PC-3 (cell line): ENCODE measurements at regions not wholly inside any gene's neighbourhood (a gene's known extent, or its start where the extent isn't known, plus 50 kb on each side); places are given as distances from the start of the nearest gene placed in this dataset.
A peak's percentile ranks its signal among the peaks of the same experiment; 100 is the strongest.

ENCODE experiments used
- ATAC-seq: fragments of 200-7000 bp; cut with Tn5 transposase; 2 replicates; pipeline ENCODE4 v1.9.1; 2020; ENCODE audit warnings: mild to moderate bottlenecking, moderate library complexity
- BruUV-seq: library from RNA; stranded (reverse); fragments of 400-500 nt; replicated peaks from 2 replicates; lab custom pipeline; 2021; lab: Mats Ljungman, UMichigan
- CTCF ChIA-PET: fragments of 300-600 bp; sonication (Branson Sonifier 250); formaldehyde crosslinking; loops from one replicate; lab custom pipeline; 2022; ENCODE audit warnings: antibody characterized with exemption; lab: Charles Lee
- POLR2A ChIA-PET: fragments of 300-600 bp; sonication (Branson Sonifier 250); formaldehyde crosslinking; loops from one replicate; lab custom pipeline; 2022; ENCODE audit warnings: antibody characterized with exemption; ENCODE audit not compliant: unreplicated experiment; lab: Charles Lee
- DNase-seq: peaks from one replicate; pipeline ENCODE4 v3.0.0-alpha.2; 2015
- H2AFZ ChIP-seq: fragments of 300-600 bp; sonication (generic); 2 replicates; pipeline ENCODE4 v1.6.0; 2016; ENCODE audit warnings: antibody characterized with exemption, low read length
- H3F3A ChIP-seq: fragments of 300-600 bp; sonication (generic); one replicate; pipeline ENCODE4 v1.6.0; 2017; ENCODE audit warnings: antibody characterized with exemption, low read length, control low read depth, mild to moderate bottlenecking; ENCODE audit not compliant: unreplicated experiment
- H3K27ac ChIP-seq: fragments of 300-600 bp; sonication (generic); 2 replicates; pipeline ENCODE4 v1.5.1; 2016; ENCODE audit warnings: mild to moderate bottlenecking, low read length
- H3K27me3 ChIP-seq: fragments of 300-600 bp; sonication (generic); 2 replicates; pipeline ENCODE4 v1.6.1; 2016; ENCODE audit warnings: low read length, mixed read lengths
- H3K36me3 ChIP-seq: fragments of 300-600 bp; sonication (generic); 2 replicates; pipeline ENCODE4 v1.6.1; 2016; ENCODE audit warnings: low read depth, mixed run types, low read length, mixed read lengths
- H3K4me1 ChIP-seq: fragments of 300-600 bp; sonication (generic); 2 replicates; pipeline ENCODE4 v1.5.1; 2016; ENCODE audit warnings: low read length; ENCODE audit not compliant: insufficient read depth
- H3K4me2 ChIP-seq: fragments of 300-600 bp; sonication (generic); 2 replicates; pipeline ENCODE4 v1.6.0; 2016; ENCODE audit warnings: low read length
- H3K4me3 ChIP-seq: fragments of 300-600 bp; sonication (generic); 2 replicates; pipeline ENCODE4 v1.5.1; 2016; ENCODE audit warnings: mild to moderate bottlenecking, low read length, mixed read lengths
- H3K79me2 ChIP-seq: fragments of 300-600 bp; sonication (generic); 2 replicates; pipeline ENCODE4 v1.6.1; 2017; ENCODE audit warnings: low read length, mixed read lengths
- H3K9ac ChIP-seq: fragments of 300-600 bp; sonication (generic); 2 replicates; pipeline ENCODE4 v1.6.0; 2016; ENCODE audit warnings: mild to moderate bottlenecking, low read length
- H3K9me2 ChIP-seq: fragments of 300-600 bp; sonication (generic); replicated peaks from 2 replicates; pipeline ENCODE4 v1.6.1; 2016; ENCODE audit warnings: mixed run types, low read length, mixed read lengths
- H3K9me3 ChIP-seq: fragments of 300-600 bp; sonication (generic); 2 replicates; pipeline ENCODE4 v1.6.1; 2016; ENCODE audit warnings: low read length, mixed read lengths
- H4K20me1 ChIP-seq: fragments of 300-600 bp; sonication (generic); 2 replicates; pipeline ENCODE4 v1.6.1; 2016; ENCODE audit warnings: low read length, mixed read lengths
- EZH2 ChIP-seq: fragments of 300-600 bp; sonication (generic); IDR thresholded peaks from one replicate; pipeline ENCODE4 v1.6.1; 2017; ENCODE audit warnings: antibody characterized with exemption, mild to moderate bottlenecking, low read length; ENCODE audit not compliant: unreplicated experiment
- EZH2phosphoT487 ChIP-seq: fragments of 300-600 bp; sonication (generic); IDR thresholded peaks from 2 replicates; pipeline ENCODE4 v1.6.1; 2018; ENCODE audit warnings: mild to moderate bottlenecking, antibody characterized with exemption, low read length, borderline replicate concordance
- intact Hi-C: fragments of 100-400 bp; cut with micrococcal nuclease; formaldehyde crosslinking; loops from 2 replicates; pipeline ENCODE4 v1.9.0; 2023
- TF ChIP-seq, protein P1 (sequence below): fragments of 300-600 bp; sonication (generic); conservative IDR thresholded peaks from 2 replicates; pipeline ENCODE4 v1.5.1; 2017; ENCODE audit warnings: antibody characterized with exemption, low read depth, mild to moderate bottlenecking, low read length

DNA sequence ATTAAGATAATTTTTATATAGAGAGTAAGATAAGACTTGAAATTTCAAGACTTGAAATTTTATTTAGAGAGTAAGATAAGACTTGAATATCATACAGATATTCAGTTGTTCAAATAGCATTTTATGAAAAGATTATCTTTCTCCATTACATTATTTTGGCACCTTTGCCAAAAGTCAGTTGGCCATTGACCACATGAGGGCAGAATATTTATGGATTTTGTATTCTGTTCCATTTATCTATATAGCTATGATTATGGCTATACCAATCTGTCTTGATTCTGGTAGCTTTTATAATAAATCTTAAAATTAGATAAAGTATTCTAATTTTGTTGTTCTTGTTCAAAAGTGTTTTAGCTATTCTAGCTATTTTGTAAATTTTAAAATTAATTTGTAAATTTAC, 537.9 kb upstream of the GJE1 start:
- Histone ChIP-seq H3K4me3 (no peak overlapping the region), H3F3A (no peaks in the 10 kb centered on the region), H3K4me1 (no peaks in the 10 kb centered on the region), H2AFZ (no peak overlapping the region), H3K79me2 (no peaks in the 10 kb centered on the region), H4K20me1 (no peaks in the 10 kb centered on the region), H3K27me3 (no peaks in the 10 kb centered on the region), H3K9ac (no peak overlapping the region), H3K27ac (no peak overlapping the region), H3K4me2 (no peak overlapping the region), H3K36me3 (no peaks in the 10 kb centered on the region), H3K9me2 (no peaks in the 10 kb centered on the region), H3K9me3 (no peaks in the 10 kb centered on the region)
- BruUV-seq, result no TSS peak
- intact Hi-C loops, result no loop called here
- ChIA-PET POLR2A (no interaction called here), CTCF (no interaction called here)
- ATAC-seq, result no peak
- peak; percentile 17 for DNase-seq
- TF ChIP-seq EZH2phosphoT487 (no peak), EZH2 (no peak)
- TF ChIP-seq, protein P1, sequence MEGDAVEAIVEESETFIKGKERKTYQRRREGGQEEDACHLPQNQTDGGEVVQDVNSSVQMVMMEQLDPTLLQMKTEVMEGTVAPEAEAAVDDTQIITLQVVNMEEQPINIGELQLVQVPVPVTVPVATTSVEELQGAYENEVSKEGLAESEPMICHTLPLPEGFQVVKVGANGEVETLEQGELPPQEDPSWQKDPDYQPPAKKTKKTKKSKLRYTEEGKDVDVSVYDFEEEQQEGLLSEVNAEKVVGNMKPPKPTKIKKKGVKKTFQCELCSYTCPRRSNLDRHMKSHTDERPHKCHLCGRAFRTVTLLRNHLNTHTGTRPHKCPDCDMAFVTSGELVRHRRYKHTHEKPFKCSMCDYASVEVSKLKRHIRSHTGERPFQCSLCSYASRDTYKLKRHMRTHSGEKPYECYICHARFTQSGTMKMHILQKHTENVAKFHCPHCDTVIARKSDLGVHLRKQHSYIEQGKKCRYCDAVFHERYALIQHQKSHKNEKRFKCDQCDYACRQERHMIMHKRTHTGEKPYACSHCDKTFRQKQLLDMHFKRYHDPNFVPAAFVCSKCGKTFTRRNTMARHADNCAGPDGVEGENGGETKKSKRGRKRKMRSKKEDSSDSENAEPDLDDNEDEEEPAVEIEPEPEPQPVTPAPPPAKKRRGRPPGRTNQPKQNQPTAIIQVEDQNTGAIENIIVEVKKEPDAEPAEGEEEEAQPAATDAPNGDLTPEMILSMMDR, result peak; percentile 44; the same call in 1 of the 2 replicates

DNA sequence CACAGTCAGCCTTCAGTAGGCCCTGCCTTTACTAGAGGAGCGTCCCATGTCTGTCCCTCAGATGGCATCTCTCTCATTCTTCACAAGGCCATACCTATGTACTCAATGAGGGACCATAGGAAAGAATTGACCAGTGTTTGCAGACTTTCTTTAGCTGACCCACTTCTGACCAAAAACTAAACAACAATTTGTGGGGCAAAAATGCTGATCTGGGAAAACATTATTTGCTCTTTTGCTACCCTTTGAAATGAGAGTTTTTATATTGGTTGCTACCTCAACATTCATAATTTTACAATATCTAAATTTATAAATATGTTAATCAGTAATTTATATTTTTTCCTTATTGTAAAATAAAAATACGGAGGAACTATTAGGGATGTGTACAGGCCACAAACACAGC, 539.4 kb upstream of the GJE1 start:
- DNase-seq (no peak), ATAC-seq (no peak)
- no peaks in the 10 kb centered on the region for H3K4me1 ChIP-seq
- H2AFZ ChIP-seq, result no peak overlapping the region
- H3K9me2 ChIP-seq, result no peaks in the 10 kb centered on the region
- H3K9ac ChIP-seq, result no peak overlapping the region
- no peaks in the 10 kb centered on the region for H3K36me3 ChIP-seq
- H3K9me3 ChIP-seq, result no peaks in the 10 kb centered on the region
- intact Hi-C loops, result no loop called here
- H3K4me2 ChIP-seq, result no peak overlapping the region
- H3K27ac ChIP-seq, result no peak overlapping the region
- CTCF ChIA-PET, result no interaction called here
- H3K79me2 ChIP-seq, result no peaks in the 10 kb centered on the region
- TF ChIP-seq, protein P1, result no peak
- TF ChIP-seq EZH2phosphoT487 (no peak), EZH2 (no peak)
- POLR2A ChIA-PET, result no interaction called here
- no peaks in the 10 kb centered on the region for H3K27me3 ChIP-seq
- H4K20me1 ChIP-seq, result no peaks in the 10 kb centered on the region
- H3K4me3 ChIP-seq, result no peak overlapping the region
- H3F3A ChIP-seq, result no peaks in the 10 kb centered on the region
- BruUV-seq, result no TSS peak

DNA sequence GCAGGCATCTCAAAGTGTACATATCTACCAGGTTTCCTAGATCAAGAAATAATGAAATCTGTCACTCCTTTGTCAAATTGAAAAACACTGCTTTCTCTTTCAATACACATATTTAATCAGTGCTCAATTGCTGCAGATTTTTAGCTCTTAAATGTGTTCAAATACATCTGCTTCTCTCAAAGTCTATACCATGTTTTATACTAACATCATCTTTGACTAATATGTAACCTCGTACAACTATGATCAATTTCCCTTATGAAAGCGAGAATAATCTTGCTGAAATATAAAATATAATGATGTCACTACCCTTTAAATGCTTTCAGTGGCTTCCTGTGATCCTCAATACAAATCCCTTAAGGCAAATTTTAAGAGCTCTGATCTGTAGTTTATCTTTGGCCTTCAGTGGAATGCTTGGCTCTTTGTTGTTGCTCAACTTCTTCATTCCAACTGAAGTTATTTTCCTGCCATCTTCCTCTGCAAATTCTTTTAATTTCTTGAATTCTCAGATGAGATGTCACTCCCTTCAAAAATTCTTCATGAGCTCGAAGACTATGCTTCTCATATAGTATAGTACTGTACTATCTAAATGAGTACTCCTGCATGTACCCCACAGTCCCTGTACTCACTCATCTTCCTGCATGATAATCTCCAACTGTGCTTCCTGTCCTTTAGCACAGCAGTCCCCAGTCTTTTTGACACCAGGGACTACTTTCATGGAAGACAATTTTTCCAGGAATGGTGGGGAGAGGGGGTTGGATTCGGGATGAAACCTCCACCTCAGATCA, 545.1 kb upstream of the GJE1 start:
- H3K79me2 ChIP-seq, result no peaks in the 10 kb centered on the region
- H3K4me1 ChIP-seq, result no peaks in the 10 kb centered on the region
- CTCF ChIA-PET, result no interaction called here
- no peak for ATAC-seq
- H3K4me2 ChIP-seq, result no peak overlapping the region
- H3K9ac ChIP-seq, result no peak overlapping the region
- H3K4me3 ChIP-seq, result no peak overlapping the region
- DNase-seq, result no peak
- H3K27ac ChIP-seq, result no peak overlapping the region
- H3K27me3 ChIP-seq, result no peaks in the 10 kb centered on the region
- no peaks in the 10 kb centered on the region for H3F3A ChIP-seq
- POLR2A ChIA-PET, result no interaction called here
- H3K36me3 ChIP-seq, result no peaks in the 10 kb centered on the region
- no peaks in the 10 kb centered on the region for H3K9me2 ChIP-seq
- no peak overlapping the region for H2AFZ ChIP-seq
- H4K20me1 ChIP-seq, result no peaks in the 10 kb centered on the region
- intact Hi-C loops, result no loop called here
- no peaks in the 10 kb centered on the region for H3K9me3 ChIP-seq
- BruUV-seq, result no TSS peak
- TF ChIP-seq EZH2, result no peak
- TF ChIP-seq, protein P1, result no peak
- TF ChIP-seq EZH2phosphoT487, result no peak
